Type B pancreatic cell (in vitro differentiated cells): ENCODE measurements at regions not wholly inside any gene's neighbourhood (a gene's known extent, or its start where the extent isn't known, plus 50 kb on each side); places are given as distances from the start of the nearest gene placed in this dataset.

Source experiments
- DNase-seq: peaks from one replicate; pipeline ENCODE4 v3.0.0; 2021; ENCODE audit warnings: mixed read lengths; ENCODE audit not compliant: unreplicated experiment; ENCODE audit errors: extremely low spot score
- H3K27ac Mint-ChIP-seq: 2 replicates; pipeline ENCODE4 v1.8.0; 2021; ENCODE audit warnings: mild to moderate bottlenecking, mixed read lengths
- H3K27me3 Mint-ChIP-seq: 2 replicates; pipeline ENCODE4 v1.8.0; 2021; ENCODE audit warnings: mixed read lengths
- H3K36me3 Mint-ChIP-seq: 2 replicates; pipeline ENCODE4 v1.8.0; 2021; ENCODE audit warnings: mixed read lengths
- H3K4me1 Mint-ChIP-seq: one replicate; pipeline ENCODE4 v1.8.0; 2021; ENCODE audit warnings: mixed read lengths; ENCODE audit not compliant: unreplicated experiment
- H3K4me3 Mint-ChIP-seq: 2 replicates; pipeline ENCODE4 v1.8.0; 2021; ENCODE audit warnings: mild to moderate bottlenecking, mixed read lengths
- H3K9me3 Mint-ChIP-seq: 2 replicates; pipeline ENCODE4 v1.8.0; 2021; ENCODE audit warnings: mixed read lengths
- CTCF ChIP-seq: fragments of 200-600 bp; sonication (generic); conservative IDR thresholded peaks from 2 replicates; pipeline ENCODE4 v1.5.0; 2021; ENCODE audit warnings: antibody characterized with exemption, mild to moderate bottlenecking

- Mint-ChIP-seq H3K4me1 (peaks cover 8% of the 10 kb centered on the region), H3K27ac (no peak overlapping the region), H3K27me3 (no peaks in the 10 kb centered on the region), H3K36me3 (no peaks in the 10 kb centered on the region), H3K4me3 (no peak overlapping the region), H3K9me3 (no peaks in the 10 kb centered on the region)
- TF ChIP-seq CTCF, result no peak
- no peak for DNase-seq
Observed at GRCh38 chr1:213324859-213325258, 273.8 kb downstream of the RPS6KC1 start.

DNA sequence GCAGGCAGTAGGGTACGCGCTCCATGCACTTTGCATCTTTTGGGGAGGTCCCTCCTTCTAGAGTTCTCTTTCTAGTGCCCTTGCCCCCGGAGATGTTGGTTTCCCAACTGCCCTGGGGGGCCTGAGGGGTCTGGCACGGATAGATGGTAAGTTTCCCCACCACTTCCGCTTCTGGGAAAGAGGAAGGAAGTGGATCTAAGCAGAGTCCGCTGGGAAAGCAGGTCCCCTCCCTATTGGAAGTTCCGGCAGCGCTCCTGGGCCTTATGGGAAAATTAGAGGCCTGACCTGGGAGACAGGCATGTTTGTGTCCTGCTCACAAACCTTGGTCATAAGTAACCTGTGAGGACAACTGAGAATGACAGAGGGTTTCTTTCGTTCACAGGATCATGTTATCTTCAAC is 274.4 kb downstream of the RPS6KC1 start:
- TF ChIP-seq CTCF, result no peak
- Mint-ChIP-seq H3K27me3 (no peaks in the 10 kb centered on the region), H3K36me3 (no peaks in the 10 kb centered on the region), H3K4me3 (no peak overlapping the region), H3K9me3 (no peaks in the 10 kb centered on the region), H3K27ac (no peak overlapping the region), H3K4me1 (peaks cover 8% of the 10 kb centered on the region)
- no peak for DNase-seq

DNA sequence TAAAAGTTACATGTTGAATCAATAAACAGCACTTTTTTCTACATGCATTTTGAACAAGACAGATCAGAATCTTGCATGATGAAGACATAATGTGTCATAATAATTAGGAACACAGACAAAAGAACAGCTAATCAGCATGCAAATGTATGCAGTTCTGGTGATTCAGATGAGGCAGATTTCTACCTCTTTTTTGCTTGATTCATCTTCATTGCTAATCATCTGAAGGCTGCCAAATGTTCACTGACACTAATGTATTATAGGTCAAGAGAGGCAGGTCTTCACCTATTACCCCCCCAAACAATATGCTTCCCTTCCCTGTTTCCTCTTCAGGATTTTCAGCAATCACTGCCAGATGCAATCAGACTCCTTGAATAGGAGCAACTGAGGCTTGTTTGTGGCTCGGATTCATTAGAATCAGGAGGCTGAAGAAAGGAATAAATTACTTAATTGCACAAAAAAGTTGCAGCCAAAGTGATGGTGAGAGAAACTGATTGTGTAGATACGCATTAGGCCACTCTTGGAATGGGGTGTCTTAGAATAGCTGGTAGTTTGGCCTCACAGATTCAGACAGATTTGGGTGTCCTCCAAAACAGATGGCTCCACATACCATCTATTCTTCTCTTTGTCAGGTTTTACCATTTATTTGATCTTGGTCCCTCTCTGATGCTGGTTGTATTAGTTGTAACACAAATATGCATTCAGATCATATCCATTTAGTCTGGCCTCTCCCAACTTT is 275.4 kb downstream of the RPS6KC1 start:
- TF ChIP-seq CTCF, result no peak
- Mint-ChIP-seq H3K4me3 (no peak overlapping the region), H3K36me3 (no peaks in the 10 kb centered on the region), H3K27me3 (no peaks in the 10 kb centered on the region), H3K9me3 (no peaks in the 10 kb centered on the region), H3K4me1 (peaks cover 8% of the 10 kb centered on the region), H3K27ac (peak overlapping the region; percentile 25)
- no peak for DNase-seq

DNA sequence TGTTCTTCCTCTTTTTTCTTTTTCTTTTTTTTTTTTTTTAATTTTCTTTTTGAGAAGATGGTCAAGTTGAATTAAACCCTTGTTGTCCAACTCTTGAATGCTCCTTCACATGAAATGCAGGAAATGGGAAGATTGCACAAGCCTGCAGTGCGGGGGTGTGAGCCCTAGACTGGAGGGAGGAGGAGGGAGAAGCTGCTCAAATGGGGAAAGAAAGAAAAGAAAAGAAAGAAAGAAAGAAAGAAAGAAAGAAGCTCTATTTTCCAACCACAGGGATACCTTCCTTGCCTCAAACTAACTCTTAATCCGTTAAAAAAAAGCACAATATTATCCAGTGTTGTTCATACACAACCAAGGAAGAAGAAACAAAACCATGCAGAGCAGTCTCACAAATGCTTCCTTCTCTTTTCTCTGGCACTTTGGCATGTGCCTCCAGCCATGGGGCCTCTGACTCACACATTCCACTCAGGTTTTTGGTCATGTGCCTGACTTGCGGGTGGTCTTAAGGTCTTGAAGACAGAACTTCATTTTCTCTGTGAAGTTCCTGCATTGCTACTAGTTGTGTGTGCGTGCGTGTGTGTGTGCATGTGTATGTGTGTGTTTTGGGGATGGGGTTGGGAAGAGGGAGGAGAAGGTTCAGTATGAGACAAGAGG is 276.1 kb downstream of the RPS6KC1 start:
- Mint-ChIP-seq H3K27ac (peak overlapping the region; percentile 25), H3K9me3 (no peaks in the 10 kb centered on the region), H3K27me3 (no peaks in the 10 kb centered on the region), H3K4me1 (peaks cover 8% of the 10 kb centered on the region), H3K36me3 (no peaks in the 10 kb centered on the region), H3K4me3 (no peak overlapping the region)
- DNase-seq, result no peak
- TF ChIP-seq CTCF, result no peak

- peaks cover 8% of the 10 kb centered on the region for H3K4me1 Mint-ChIP-seq
- H3K9me3 Mint-ChIP-seq, result no peaks in the 10 kb centered on the region
- DNase-seq, result no peak
- TF ChIP-seq CTCF, result no peak
- no peaks in the 10 kb centered on the region for H3K27me3 Mint-ChIP-seq
- H3K27ac Mint-ChIP-seq, result no peak overlapping the region
- H3K4me3 Mint-ChIP-seq, result no peak overlapping the region
- no peaks in the 10 kb centered on the region for H3K36me3 Mint-ChIP-seq
Observed at GRCh38 chr1:213329406-213330008, 278.5 kb downstream of the RPS6KC1 start.
